Putamen (tissue), 1 donor: ENCODE measurements at regions not wholly inside any gene's neighbourhood (a gene's known extent, or its start where the extent isn't known, plus 50 kb on each side); places are given as distances from the start of the nearest gene placed in this dataset.
"Not testable (repeated sequence)": the region's sequence is repeated elsewhere in the genome, so short reads cannot be mapped to it uniquely, and the experiment has no call there.

Experiments
- DNase-seq: peaks from one replicate; pipeline ENCODE4 v3.0.0-alpha.2; 2016; ENCODE audit warnings: low spot score

- no peak for DNase-seq
Observed at GRCh38 chr5:91487420-91487819, 104.3 kb upstream of the ARRDC3 start.

GRCh38 chr5:91486638-91487037 lies 103.5 kb upstream of the ARRDC3 start:
- DNase-seq, result no peak

GRCh38 chr5:91484662-91485061 lies 101.5 kb upstream of the ARRDC3 start:
- no peak for DNase-seq

- not testable (repeated sequence) for DNase-seq
Observed at GRCh38 chr5:91479376-91479775, 96.3 kb upstream of the ARRDC3 start.

GRCh38 chr5:91478096-91478495 lies 95.0 kb upstream of the ARRDC3 start:
- no peak for DNase-seq

GRCh38 chr5:91477408-91477807 lies 94.3 kb upstream of the ARRDC3 start:
- DNase-seq, result no peak

GRCh38 chr5:91474201-91474600 lies 91.1 kb upstream of the ARRDC3 start:
- no peak for DNase-seq

GRCh38 chr5:91472631-91473030 lies 89.5 kb upstream of the ARRDC3 start:
- DNase-seq, result no peak

GRCh38 chr5:91469517-91470165 lies 86.5 kb upstream of the ARRDC3 start:
- DNase-seq, result peak; percentile 9

- no peak for DNase-seq
Observed at GRCh38 chr5:91468651-91469422, 85.7 kb upstream of the ARRDC3 start.

GRCh38 chr5:91464886-91465646 lies 81.9 kb upstream of the ARRDC3 start:
- no peak for DNase-seq

GRCh38 chr5:91457681-91458058 lies 74.6 kb upstream of the ARRDC3 start:
- DNase-seq, result no peak

GRCh38 chr5:91456928-91457680 lies 74.0 kb upstream of the ARRDC3 start:
- no peak for DNase-seq

- DNase-seq, result no peak
Observed at GRCh38 chr5:91449083-91449482, 66.0 kb upstream of the ARRDC3 start.

GRCh38 chr5:91448079-91448478 lies 65.0 kb upstream of the ARRDC3 start:
- not testable (repeated sequence) for DNase-seq

- DNase-seq, result not testable (repeated sequence)
Observed at GRCh38 chr5:91446880-91447279, 63.8 kb upstream of the ARRDC3 start.

GRCh38 chr5:91443761-91444467 lies 60.8 kb upstream of the ARRDC3 start:
- DNase-seq, result no peak

- no peak for DNase-seq
Observed at GRCh38 chr5:91443023-91443422, 59.9 kb upstream of the ARRDC3 start.

GRCh38 chr5:91441082-91441481 lies 58.0 kb upstream of the ARRDC3 start:
- DNase-seq, result no peak

- DNase-seq, result no peak
Observed at GRCh38 chr5:91438871-91439270, 55.8 kb upstream of the ARRDC3 start.

- no peak for DNase-seq
Observed at GRCh38 chr5:91436241-91436640, 53.1 kb upstream of the ARRDC3 start.

- no peak for DNase-seq
Observed at GRCh38 chr5:91434348-91434747, 51.2 kb upstream of the ARRDC3 start.
